ENCODE measurements at regions not wholly inside any gene's neighbourhood (a gene's known extent, or its start where the extent isn't known, plus 50 kb on each side); places are given as distances from the start of the nearest gene placed in this dataset.
"Not testable (repeated sequence)": the region's sequence is repeated elsewhere in the genome, so short reads cannot be mapped to it uniquely, and the experiment has no call there.

- H3K27ac ChIP-seq: no peak overlapping the region
- H2AFZ ChIP-seq: no peak overlapping the region
- no peaks in the 10 kb centered on the region for H3K4me1 ChIP-seq
- no peak overlapping the region for H3K4me2 ChIP-seq (ENCODE audit: low read length)
- H3K27me3 ChIP-seq (ENCODE audit: control insufficient read depth, insufficient read depth, low read length): no peaks in the 10 kb centered on the region
- H3K9ac ChIP-seq: no peak overlapping the region
- no peak overlapping the region for H3K4me3 ChIP-seq (ENCODE audit: low read depth, low read length)
- H3K79me2 ChIP-seq: no peaks in the 10 kb centered on the region
- H3K36me3 ChIP-seq (ENCODE audit: control insufficient read depth, insufficient read depth, low read length): no peaks in the 10 kb centered on the region
- TF ChIP-seq, protein P1, sequence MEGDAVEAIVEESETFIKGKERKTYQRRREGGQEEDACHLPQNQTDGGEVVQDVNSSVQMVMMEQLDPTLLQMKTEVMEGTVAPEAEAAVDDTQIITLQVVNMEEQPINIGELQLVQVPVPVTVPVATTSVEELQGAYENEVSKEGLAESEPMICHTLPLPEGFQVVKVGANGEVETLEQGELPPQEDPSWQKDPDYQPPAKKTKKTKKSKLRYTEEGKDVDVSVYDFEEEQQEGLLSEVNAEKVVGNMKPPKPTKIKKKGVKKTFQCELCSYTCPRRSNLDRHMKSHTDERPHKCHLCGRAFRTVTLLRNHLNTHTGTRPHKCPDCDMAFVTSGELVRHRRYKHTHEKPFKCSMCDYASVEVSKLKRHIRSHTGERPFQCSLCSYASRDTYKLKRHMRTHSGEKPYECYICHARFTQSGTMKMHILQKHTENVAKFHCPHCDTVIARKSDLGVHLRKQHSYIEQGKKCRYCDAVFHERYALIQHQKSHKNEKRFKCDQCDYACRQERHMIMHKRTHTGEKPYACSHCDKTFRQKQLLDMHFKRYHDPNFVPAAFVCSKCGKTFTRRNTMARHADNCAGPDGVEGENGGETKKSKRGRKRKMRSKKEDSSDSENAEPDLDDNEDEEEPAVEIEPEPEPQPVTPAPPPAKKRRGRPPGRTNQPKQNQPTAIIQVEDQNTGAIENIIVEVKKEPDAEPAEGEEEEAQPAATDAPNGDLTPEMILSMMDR (IDR thresholded peaks at IDR 0.05): no peak
- H3K9me3 ChIP-seq (ENCODE audit: control insufficient read depth, low read length): no peaks in the 10 kb centered on the region
These were observed 278.8 kb downstream of the KIF20B start for GRCh38 chr10:89980166-89980565.

DNA sequence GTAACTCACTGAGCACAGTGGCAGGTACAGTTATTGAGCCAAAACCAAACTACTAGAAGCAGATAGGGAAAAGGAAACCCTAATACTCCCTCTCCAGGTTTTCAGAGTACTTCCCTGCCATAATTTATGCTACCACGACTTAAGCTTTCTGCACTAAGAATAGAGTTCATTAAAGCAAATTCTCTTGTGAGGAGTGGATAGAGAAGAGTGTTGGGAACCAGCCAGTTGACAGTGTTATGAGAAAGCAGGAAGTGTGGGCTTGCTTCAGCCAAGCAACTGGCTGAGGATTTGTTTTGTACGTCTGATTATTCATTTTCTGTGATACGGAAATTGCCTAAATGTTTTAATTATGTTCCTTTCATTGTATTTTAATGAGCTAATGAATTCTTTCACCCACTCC lies 280.5 kb downstream of the KIF20B start:
- TF ChIP-seq, protein P1 (IDR thresholded peaks at IDR 0.05): no peak
- no peaks in the 10 kb centered on the region for H3K79me2 ChIP-seq
- H2AFZ ChIP-seq: no peak overlapping the region
- no peaks in the 10 kb centered on the region for H3K36me3 ChIP-seq (ENCODE audit: control insufficient read depth, insufficient read depth, low read length)
- H3K4me3 ChIP-seq (ENCODE audit: low read depth, low read length): no peak overlapping the region
- H3K9ac ChIP-seq: no peak overlapping the region
- no peaks in the 10 kb centered on the region for H3K4me1 ChIP-seq
- H3K27me3 ChIP-seq (ENCODE audit: control insufficient read depth, insufficient read depth, low read length): no peaks in the 10 kb centered on the region
- no peak overlapping the region for H3K27ac ChIP-seq
- no peaks in the 10 kb centered on the region for H3K9me3 ChIP-seq (ENCODE audit: control insufficient read depth, low read length)
- no peak overlapping the region for H3K4me2 ChIP-seq (ENCODE audit: low read length)

- Histone ChIP-seq H2AFZ (no peak overlapping the region), H3K36me3 (ENCODE audit: control insufficient read depth, insufficient read depth, low read length) (no peaks in the 10 kb centered on the region), H3K4me1 (no peaks in the 10 kb centered on the region), H3K27ac (no peak overlapping the region), H3K27me3 (ENCODE audit: control insufficient read depth, insufficient read depth, low read length) (no peaks in the 10 kb centered on the region), H3K4me3 (ENCODE audit: low read depth, low read length) (no peak overlapping the region), H3K79me2 (no peaks in the 10 kb centered on the region), H3K4me2 (ENCODE audit: low read length) (no peak overlapping the region), H3K9ac (no peak overlapping the region), H3K9me3 (ENCODE audit: control insufficient read depth, low read length) (no peaks in the 10 kb centered on the region)
- TF ChIP-seq, protein P1 (IDR thresholded peaks at IDR 0.05): no peak
These were observed 284.1 kb downstream of the KIF20B start for GRCh38 chr10:89985446-89985845.

- H3K4me3 ChIP-seq (ENCODE audit: low read depth, low read length); H3K4me1 ChIP-seq; H3K27ac ChIP-seq; H3K9ac ChIP-seq; H3K36me3 ChIP-seq (ENCODE audit: control insufficient read depth, insufficient read depth, low read length); H3K27me3 ChIP-seq (ENCODE audit: control insufficient read depth, insufficient read depth, low read length); H3K9me3 ChIP-seq (ENCODE audit: control insufficient read depth, low read length); H3K79me2 ChIP-seq; H3K4me2 ChIP-seq (ENCODE audit: low read length); H2AFZ ChIP-seq: not testable (repeated sequence)
These were observed 287.0 kb downstream of the KIF20B start for GRCh38 chr10:89988361-89988760.

- H3K4me3 ChIP-seq (ENCODE audit: low read depth, low read length): no peak overlapping the region
- no peaks in the 10 kb centered on the region for H3K36me3 ChIP-seq (ENCODE audit: control insufficient read depth, insufficient read depth, low read length)
- H3K9ac ChIP-seq: no peak overlapping the region
- TF ChIP-seq, protein P1 (IDR thresholded peaks at IDR 0.05): no peak
- no peak overlapping the region for H3K4me2 ChIP-seq (ENCODE audit: low read length)
- H3K4me1 ChIP-seq: no peaks in the 10 kb centered on the region
- no peaks in the 10 kb centered on the region for H3K9me3 ChIP-seq (ENCODE audit: control insufficient read depth, low read length)
- no peaks in the 10 kb centered on the region for H3K27me3 ChIP-seq (ENCODE audit: control insufficient read depth, insufficient read depth, low read length)
- H2AFZ ChIP-seq: no peak overlapping the region
- H3K79me2 ChIP-seq: no peaks in the 10 kb centered on the region
- no peak overlapping the region for H3K27ac ChIP-seq
These were observed 291.2 kb downstream of the KIF20B start for GRCh38 chr10:89992575-89992974.

Data from parathyroid adenoma (tissue), 2 donors.